ENCODE measurements at regions not wholly inside any gene's neighbourhood (a gene's known extent, or its start where the extent isn't known, plus 50 kb on each side); places are given as distances from the start of the nearest gene placed in this dataset.

- TF ChIP-seq YY1 (IDR thresholded peaks at IDR 0.05; ENCODE audit: low read depth) = no peak
- TF ChIP-seq MAX (IDR thresholded peaks at IDR 0.05) = no peak
- no peak for TF ChIP-seq EP300 (IDR thresholded peaks at IDR 0.05; ENCODE audit: borderline replicate concordance)
- TF ChIP-seq CEBPB (IDR thresholded peaks at IDR 0.05) = no peak
Observed at GRCh38 chr5:52331725-52332124, 456.0 kb upstream of the ITGA1 start.

Measured in Ishikawa (cell line).